ENCODE measurements at regions not wholly inside any gene's neighbourhood (a gene's known extent, or its start where the extent isn't known, plus 50 kb on each side); places are given as distances from the start of the nearest gene placed in this dataset.

- no peak for DNase-seq
These were observed 213.9 kb upstream of the TSHZ3 start for GRCh38 chr19:31562966-31563612.

GRCh38 chr19:31567776-31568175, 218.5 kb upstream of the TSHZ3 start:
- DNase-seq: no peak

GRCh38 chr19:31568724-31569123, 219.5 kb upstream of the TSHZ3 start:
- DNase-seq: no peak

- no peak for DNase-seq
These were observed 221.5 kb upstream of the TSHZ3 start for GRCh38 chr19:31570718-31571117.

GRCh38 chr19:31572102-31572975, 223.1 kb upstream of the TSHZ3 start:
- DNase-seq: no peak

- DNase-seq: no peak
These were observed 223.7 kb upstream of the TSHZ3 start for GRCh38 chr19:31572976-31573298.

DNA sequence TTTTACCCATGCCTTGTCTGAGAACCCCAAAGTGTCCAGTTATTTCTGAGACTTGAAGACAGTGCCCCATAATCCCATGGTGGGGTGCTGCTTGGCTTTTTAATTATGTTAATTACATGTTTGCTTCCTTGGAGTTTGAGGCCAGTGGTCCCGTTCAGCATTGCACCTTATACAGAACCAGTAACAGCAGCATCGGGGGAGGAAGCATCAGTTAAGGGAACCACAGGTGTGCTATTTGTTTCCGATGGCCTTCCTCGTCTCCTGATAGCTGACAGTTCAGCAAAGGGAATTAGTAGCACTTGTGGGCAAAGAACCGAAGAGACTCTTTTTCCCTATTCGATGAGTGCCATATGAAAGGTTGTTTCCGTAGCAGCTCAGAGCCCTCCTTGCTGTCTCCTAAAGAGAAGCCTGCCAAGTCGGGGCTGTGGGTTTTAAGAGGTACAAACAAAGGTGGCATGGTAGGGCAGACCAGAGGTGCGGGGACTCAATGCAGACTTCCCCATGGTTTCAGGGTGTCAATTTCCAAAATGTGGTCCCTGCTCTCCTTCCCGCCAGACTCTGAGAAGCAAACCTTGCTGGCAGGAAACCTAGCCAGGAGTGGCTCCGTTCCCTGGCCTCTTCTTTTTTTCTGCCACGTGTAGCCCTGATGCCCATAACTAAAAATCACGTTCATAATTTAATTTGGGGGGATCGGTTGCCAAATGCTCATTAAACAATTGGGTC, 225.2 kb upstream of the TSHZ3 start:
- DNase-seq: no peak

- no peak for DNase-seq
These were observed 226.7 kb upstream of the TSHZ3 start for GRCh38 chr19:31575846-31576335.

GRCh38 chr19:31578326-31578725, 229.1 kb upstream of the TSHZ3 start:
- DNase-seq: no peak

- no peak for DNase-seq
These were observed 233.9 kb upstream of the TSHZ3 start for GRCh38 chr19:31583148-31583547.

DNA sequence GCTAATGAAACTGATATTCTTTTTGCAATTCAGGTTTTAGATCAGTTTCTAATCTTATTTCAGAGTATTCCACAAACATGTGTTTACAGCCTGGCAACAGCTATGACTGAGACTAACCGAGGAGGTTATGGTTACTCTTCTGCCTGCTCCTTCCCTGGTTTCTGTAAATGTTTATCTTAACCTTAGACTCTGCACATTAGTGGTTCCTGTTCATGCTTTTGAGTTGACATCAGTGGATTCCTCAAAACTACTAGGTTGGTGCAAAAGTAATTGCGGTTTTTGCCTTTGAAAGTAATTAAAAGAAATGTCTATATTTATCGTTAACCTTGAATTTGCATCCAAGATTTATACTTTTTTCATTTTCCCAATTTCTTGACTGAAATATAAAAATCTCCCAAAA, 237.0 kb upstream of the TSHZ3 start:
- no peak for DNase-seq

DNA sequence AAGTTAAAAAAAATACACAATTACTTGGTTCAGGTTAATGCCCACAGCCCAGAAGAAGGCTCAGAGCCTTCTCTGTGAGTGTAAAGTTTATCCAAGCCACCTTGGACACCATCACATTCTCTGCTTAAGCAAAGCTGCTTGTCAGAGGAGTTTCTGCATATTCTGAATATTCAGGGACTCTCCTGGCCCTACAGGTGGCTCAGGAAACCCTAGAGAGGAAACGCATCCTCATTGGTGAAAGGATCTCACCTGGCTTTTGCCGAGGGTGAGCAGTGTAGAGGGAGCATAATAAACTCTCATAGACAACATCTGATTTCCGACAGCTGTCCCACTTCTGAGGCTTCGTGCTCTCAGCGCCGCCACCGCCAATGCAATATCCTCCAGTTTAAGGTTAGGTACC, 239.9 kb upstream of the TSHZ3 start:
- no peak for DNase-seq

- no peak for DNase-seq
These were observed 242.0 kb upstream of the TSHZ3 start for GRCh38 chr19:31591258-31591657.

- no peak for DNase-seq
These were observed 243.2 kb upstream of the TSHZ3 start for GRCh38 chr19:31592456-31592855.

DNA sequence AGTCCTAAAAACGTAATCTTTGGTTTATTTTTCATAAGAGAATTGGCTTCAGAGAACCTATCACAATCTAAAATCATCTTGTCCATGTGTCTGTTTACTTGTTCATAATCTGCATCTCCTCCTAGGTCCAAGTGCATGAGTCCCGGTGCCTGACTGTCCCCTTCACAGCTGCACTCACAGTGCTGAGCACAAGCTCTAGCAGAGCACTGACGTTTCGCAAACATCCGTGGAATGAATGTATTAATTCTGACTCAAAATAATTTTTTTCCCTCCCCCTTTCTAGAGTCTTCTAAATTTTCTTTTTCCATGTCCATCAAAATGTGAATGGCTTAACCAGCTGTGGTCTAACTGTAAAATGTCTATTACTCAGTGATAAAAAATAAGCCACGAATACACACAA, 245.5 kb upstream of the TSHZ3 start:
- no peak for DNase-seq

DNA sequence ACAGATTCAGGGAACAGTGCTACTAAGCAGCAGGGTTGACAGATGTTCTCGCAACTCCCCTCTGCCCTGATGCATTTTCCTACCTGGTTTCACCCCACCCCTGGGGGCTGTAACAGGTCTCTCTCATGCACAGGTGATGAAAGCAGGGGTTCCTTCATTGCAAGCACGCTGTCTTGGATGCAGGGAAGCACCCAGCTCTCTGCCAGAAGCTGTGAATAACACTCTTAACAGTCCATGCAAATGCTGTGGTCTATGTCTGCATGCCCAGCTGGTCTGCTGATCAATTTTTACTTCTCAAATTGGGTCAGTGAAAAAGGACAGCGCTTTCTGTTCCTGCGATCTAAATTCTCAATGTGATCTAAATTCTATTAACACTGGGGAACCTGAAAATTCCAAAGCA, 246.3 kb upstream of the TSHZ3 start:
- DNase-seq: no peak

DNA sequence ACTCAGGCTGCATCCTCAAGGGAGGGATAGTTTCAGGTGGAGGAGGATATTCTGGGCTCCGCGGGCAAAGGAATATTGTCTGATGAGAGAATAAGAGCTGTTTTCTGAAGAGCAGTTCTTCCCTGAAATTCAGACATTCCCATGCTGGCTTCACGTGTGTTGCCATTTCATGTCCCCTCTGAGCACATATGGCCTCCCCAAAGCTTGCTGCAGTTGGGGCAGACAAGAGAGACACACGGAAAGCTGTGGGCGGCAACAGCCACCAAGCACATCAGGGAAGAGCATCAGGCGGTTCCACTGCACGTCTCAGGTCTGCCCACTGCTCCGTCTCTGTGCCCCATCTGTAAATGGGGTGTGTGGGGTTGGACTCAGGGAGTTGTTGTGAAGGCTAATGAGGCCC, 247.5 kb upstream of the TSHZ3 start:
- DNase-seq: no peak

- DNase-seq: no peak
These were observed 248.4 kb upstream of the TSHZ3 start for GRCh38 chr19:31597616-31598015.

- DNase-seq: no peak
These were observed 249.5 kb upstream of the TSHZ3 start for GRCh38 chr19:31598730-31599238.

DNA sequence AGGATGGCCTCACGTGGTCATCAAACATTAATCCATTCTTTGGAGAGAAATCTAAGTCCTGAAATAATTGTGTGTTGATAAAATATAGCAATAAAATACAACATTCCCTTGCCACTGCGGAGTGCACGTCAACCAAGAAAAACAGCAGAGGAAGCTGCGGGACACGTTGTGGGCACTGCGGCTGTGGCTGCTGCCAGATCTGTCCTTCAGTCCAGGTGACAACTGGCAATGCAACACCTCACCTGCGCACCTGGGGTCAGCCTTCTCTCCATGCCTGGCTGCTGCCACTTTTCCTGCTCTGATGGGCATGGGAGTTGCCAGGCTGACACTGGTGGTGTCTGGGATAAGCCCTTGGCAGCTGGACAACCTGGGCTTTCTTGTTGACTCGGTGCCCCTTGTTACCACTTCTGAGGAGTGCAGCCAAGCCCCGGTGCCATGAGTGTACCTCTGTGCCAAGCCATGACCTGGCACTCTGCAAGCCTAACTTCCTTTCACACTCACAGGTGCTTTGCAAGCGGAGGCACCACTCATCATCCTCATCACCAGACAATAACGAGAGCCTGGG, 251.6 kb upstream of the TSHZ3 start:
- DNase-seq: no peak

DNA sequence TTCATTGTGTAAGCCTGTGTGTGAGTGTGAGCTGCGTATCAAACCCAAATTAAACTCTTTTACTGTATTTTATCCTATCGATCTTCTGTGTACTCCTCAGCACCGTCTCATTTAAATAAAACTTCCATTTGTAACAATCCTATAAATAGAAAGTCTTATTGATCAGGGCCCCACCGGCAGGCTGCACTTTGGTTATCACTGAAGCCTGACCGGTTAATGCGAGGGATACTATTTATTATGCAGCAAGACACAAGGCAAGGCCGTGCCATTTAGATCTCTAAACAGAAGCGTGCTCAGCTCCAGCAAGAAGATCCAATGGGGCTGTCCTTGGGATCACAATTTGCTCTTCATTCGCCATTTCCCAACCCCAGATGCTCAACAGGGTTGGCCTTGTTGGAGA, 252.6 kb upstream of the TSHZ3 start:
- no peak for DNase-seq

- DNase-seq: no peak
These were observed 253.3 kb upstream of the TSHZ3 start for GRCh38 chr19:31602548-31602947.

DNA sequence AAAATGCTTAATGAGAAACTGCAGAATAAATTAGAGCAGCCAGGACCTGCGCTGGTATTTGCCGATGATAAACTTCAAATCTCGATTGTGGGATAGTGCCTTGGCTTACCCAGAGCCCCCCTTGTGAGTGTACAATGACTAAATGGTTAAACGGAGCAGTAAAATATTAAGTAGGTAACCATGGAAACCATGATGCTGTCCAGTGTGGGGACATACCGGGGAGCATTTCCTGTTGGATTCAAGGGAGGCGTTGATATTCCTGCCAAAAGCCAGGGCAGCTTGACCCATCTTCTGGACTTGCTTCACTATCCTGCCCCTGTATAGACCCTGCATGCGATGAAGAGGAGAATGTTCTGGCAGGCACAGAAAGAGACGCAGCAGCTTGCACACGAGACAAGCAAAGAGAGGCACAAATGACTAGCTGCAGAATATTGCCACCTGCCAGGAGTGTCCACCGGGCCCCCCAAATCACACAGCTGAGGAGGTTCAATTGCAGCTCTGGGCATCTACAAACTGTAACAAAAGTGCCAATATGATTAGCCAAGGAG, 255.3 kb upstream of the TSHZ3 start:
- no peak for DNase-seq

Measured in activated T-cell treated with anti-CD3 and anti-CD28 coated beads for 4 hours (primary cell).